ENCODE measurements at regions not wholly inside any gene's neighbourhood (a gene's known extent, or its start where the extent isn't known, plus 50 kb on each side); places are given as distances from the start of the nearest gene placed in this dataset.

DNA sequence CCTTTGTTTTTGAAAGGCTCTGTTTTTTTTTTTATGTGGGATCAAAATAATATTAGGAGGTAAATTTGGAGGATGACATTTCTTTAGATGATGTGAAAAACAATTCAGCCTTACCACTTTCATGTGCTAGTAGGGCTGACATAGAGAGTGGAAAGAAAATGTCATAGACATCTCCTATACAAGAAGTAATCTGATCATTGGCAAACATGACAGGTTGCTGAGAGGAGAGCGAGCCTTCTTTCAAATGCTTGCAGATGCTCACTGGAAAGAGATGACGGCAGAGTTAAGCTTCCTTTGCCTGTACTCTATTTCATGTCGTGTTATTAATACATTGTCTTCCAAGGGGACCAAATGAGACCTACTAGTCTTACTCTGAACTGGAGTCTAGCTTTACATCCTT, 160.1 kb upstream of the DAP start:
- Histone ChIP-seq H4K12ac (ENCODE audit: low read depth, low read length) (no peak overlapping the region), H3K9me3 (ENCODE audit: insufficient read depth, low read depth, low read length) (no peaks in the 10 kb centered on the region), H3K79me2 (ENCODE audit: control insufficient read depth, insufficient read depth, low read length, poor library complexity) (no peaks in the 10 kb centered on the region), H2BK5ac (ENCODE audit: low read depth, low read length, poor library complexity) (no peak overlapping the region), H3K4ac (ENCODE audit: low read depth, low read length) (no peak overlapping the region), H2BK120ac (ENCODE audit: insufficient read depth, low read length, poor library complexity) (no peak overlapping the region), H4K91ac (ENCODE audit: low read depth, low read length) (no peak overlapping the region), H3K14ac (ENCODE audit: low read length) (no peak overlapping the region), H3K4me3 (ENCODE audit: low read depth, low read length) (no peak overlapping the region), H2AFZ (ENCODE audit: insufficient read depth, low read length, poor library complexity) (no peak overlapping the region), H3K27ac (ENCODE audit: low read depth, low read length) (no peak overlapping the region), H3K9ac (ENCODE audit: low read length) (no peak overlapping the region), H4K8ac (ENCODE audit: low read depth, low read length) (no peak overlapping the region), H3K4me1 (ENCODE audit: control insufficient read depth in 1 of 2, insufficient read depth in 2 of 2, low read length in 2 of 2) (no peaks in the 10 kb centered on the region), H3K4me2 (ENCODE audit: low read length) (no peak overlapping the region), H3K18ac (ENCODE audit: low read length) (no peak overlapping the region), H3K79me1 (ENCODE audit: low read length) (no peaks in the 10 kb centered on the region), H3K36me3 (ENCODE audit: control insufficient read depth in 1 of 2, insufficient read depth in 2 of 2, low read length in 2 of 2) (no peaks in the 10 kb centered on the region), H2BK12ac (ENCODE audit: low read length) (no peak overlapping the region), H3K27me3 (ENCODE audit: insufficient read depth, low read length) (no peaks in the 10 kb centered on the region), H3K23ac (ENCODE audit: low read length) (no peak overlapping the region), H2AK5ac (ENCODE audit: low read length) (no peak overlapping the region)
- DNase-seq = no peak
- no CpG with 5 or more reads among the region's 3 CpGs for WGBS (ENCODE audit: extremely low coverage, insufficient coverage, insufficient read length)

DNA sequence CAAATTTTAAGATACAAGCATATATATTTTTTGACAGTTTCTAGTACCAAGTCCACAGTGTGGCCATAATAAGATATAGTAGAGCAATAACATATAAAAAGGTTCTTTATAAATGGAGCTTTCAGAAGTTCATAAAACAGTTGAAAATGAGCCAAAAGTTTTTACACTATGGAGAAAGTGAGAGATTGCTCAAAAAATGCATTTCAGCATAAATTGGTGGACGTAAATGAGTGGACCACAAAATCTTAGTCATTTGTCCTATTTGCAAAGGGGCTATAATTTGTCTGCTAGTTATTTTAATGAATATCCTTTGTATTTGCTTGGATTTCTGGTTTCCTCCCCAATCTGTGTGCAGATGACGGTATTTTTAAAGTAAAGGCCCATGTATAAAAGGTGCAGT, 159.4 kb upstream of the DAP start:
- Histone ChIP-seq H3K4me1 (ENCODE audit: control insufficient read depth in 1 of 2, insufficient read depth in 2 of 2, low read length in 2 of 2) (no peaks in the 10 kb centered on the region), H4K91ac (ENCODE audit: low read depth, low read length) (no peak overlapping the region), H3K27ac (ENCODE audit: low read depth, low read length) (no peak overlapping the region), H3K79me1 (ENCODE audit: low read length) (no peaks in the 10 kb centered on the region), H4K8ac (ENCODE audit: low read depth, low read length) (no peak overlapping the region), H2AK5ac (ENCODE audit: low read length) (no peak overlapping the region), H3K14ac (ENCODE audit: low read length) (no peak overlapping the region), H3K4me3 (ENCODE audit: low read depth, low read length) (no peak overlapping the region), H2BK5ac (ENCODE audit: low read depth, low read length, poor library complexity) (no peak overlapping the region), H3K36me3 (ENCODE audit: control insufficient read depth in 1 of 2, insufficient read depth in 2 of 2, low read length in 2 of 2) (no peaks in the 10 kb centered on the region), H3K18ac (ENCODE audit: low read length) (no peak overlapping the region), H3K4ac (ENCODE audit: low read depth, low read length) (no peak overlapping the region), H3K23ac (ENCODE audit: low read length) (no peak overlapping the region), H3K79me2 (ENCODE audit: control insufficient read depth, insufficient read depth, low read length, poor library complexity) (no peaks in the 10 kb centered on the region), H4K12ac (ENCODE audit: low read depth, low read length) (no peak overlapping the region), H3K4me2 (ENCODE audit: low read length) (no peak overlapping the region), H3K27me3 (ENCODE audit: insufficient read depth, low read length) (no peaks in the 10 kb centered on the region), H3K9ac (ENCODE audit: low read length) (no peak overlapping the region), H2BK12ac (ENCODE audit: low read length) (no peak overlapping the region), H2BK120ac (ENCODE audit: insufficient read depth, low read length, poor library complexity) (no peak overlapping the region), H2AFZ (ENCODE audit: insufficient read depth, low read length, poor library complexity) (no peak overlapping the region), H3K9me3 (ENCODE audit: insufficient read depth, low read depth, low read length) (no peaks in the 10 kb centered on the region)
- DNase-seq = no peak
- WGBS (ENCODE audit: extremely low coverage, insufficient coverage, insufficient read length) = no CpG with 5 or more reads among the region's 2 CpGs

DNA sequence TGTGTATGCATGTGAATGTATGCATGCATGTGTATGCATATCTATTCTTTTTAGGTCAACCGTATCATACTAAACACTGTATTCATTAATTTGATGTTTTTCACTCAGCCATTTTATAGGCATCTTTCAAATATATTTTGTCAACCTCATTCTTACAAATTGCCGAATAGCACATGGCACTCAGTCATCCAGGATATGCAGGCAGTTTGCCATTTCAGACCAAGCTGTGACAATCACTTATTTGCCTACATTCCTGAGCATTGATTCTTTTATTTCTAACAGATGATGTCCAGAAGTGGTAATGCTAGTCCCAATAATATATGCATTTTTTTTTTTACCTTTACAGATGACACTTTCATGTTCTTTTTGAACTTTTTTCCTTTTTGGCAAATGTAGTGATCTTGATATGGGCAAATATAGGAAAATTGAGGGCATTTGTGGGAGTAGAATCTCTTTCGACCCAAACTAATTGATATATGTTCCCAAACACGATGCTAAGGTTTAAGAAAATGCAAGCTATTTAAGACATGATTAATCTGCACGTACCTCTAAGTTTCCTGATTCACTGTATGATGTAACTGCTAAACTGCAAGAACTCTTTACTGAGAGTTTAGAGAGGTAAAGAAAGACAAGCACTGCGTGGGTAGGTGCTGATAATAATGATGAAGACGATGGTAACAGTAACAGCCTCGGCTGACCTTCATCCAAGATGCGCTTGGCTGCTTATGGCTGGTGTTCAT, 153.9 kb upstream of the DAP start:
- Histone ChIP-seq H3K79me2 (ENCODE audit: control insufficient read depth, insufficient read depth, low read length, poor library complexity) (no peaks in the 10 kb centered on the region), H3K36me3 (ENCODE audit: control insufficient read depth in 1 of 2, insufficient read depth in 2 of 2, low read length in 2 of 2) (no peaks in the 10 kb centered on the region), H3K4me1 (ENCODE audit: control insufficient read depth in 1 of 2, insufficient read depth in 2 of 2, low read length in 2 of 2) (no peaks in the 10 kb centered on the region), H3K23ac (ENCODE audit: low read length) (no peak overlapping the region), H2BK5ac (ENCODE audit: low read depth, low read length, poor library complexity) (no peak overlapping the region), H2BK12ac (ENCODE audit: low read length) (no peak overlapping the region), H3K4me2 (ENCODE audit: low read length) (no peak overlapping the region), H3K27me3 (ENCODE audit: insufficient read depth, low read length) (no peaks in the 10 kb centered on the region), H2AK5ac (ENCODE audit: low read length) (no peak overlapping the region), H3K4me3 (ENCODE audit: low read depth, low read length) (no peak overlapping the region), H2BK120ac (ENCODE audit: insufficient read depth, low read length, poor library complexity) (no peak overlapping the region), H2AFZ (ENCODE audit: insufficient read depth, low read length, poor library complexity) (no peak overlapping the region), H4K91ac (ENCODE audit: low read depth, low read length) (no peak overlapping the region), H3K18ac (ENCODE audit: low read length) (no peak overlapping the region), H3K79me1 (ENCODE audit: low read length) (no peaks in the 10 kb centered on the region), H3K27ac (ENCODE audit: low read depth, low read length) (no peak overlapping the region), H3K4ac (ENCODE audit: low read depth, low read length) (no peak overlapping the region), H4K8ac (ENCODE audit: low read depth, low read length) (no peak overlapping the region), H3K9ac (ENCODE audit: low read length) (no peak overlapping the region), H3K9me3 (ENCODE audit: insufficient read depth, low read depth, low read length) (no peaks in the 10 kb centered on the region), H3K14ac (ENCODE audit: low read length) (no peak overlapping the region), H4K12ac (ENCODE audit: low read depth, low read length) (no peak overlapping the region)
- no peak for DNase-seq
- no CpG with 5 or more reads among the region's 9 CpGs for WGBS (ENCODE audit: extremely low coverage, insufficient coverage, insufficient read length)

DNA sequence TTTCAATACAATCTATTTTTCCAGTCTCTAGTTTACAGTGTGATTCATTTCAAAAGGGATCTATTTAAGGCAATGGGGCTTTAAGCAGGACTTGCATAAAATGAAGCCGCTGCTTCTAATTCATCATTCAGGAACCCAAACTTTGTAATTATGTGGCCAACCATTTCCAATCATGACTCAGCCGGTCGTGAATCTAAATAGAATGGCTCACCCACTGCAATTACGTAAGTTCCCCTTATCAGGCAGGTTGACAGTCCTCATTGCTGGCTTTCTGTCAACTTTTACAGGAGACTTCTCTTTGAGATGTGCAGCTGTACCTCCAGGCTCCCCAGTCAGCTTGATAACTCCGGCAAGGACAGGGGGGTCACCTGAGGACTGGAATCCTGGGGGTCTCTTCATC, 152.8 kb upstream of the DAP start:
- Histone ChIP-seq H3K4ac (ENCODE audit: low read depth, low read length) (no peak overlapping the region), H4K91ac (ENCODE audit: low read depth, low read length) (no peak overlapping the region), H3K4me2 (ENCODE audit: low read length) (no peak overlapping the region), H3K9me3 (ENCODE audit: insufficient read depth, low read depth, low read length) (no peaks in the 10 kb centered on the region), H3K79me1 (ENCODE audit: low read length) (no peaks in the 10 kb centered on the region), H3K23ac (ENCODE audit: low read length) (no peak overlapping the region), H2BK12ac (ENCODE audit: low read length) (no peak overlapping the region), H3K79me2 (ENCODE audit: control insufficient read depth, insufficient read depth, low read length, poor library complexity) (no peaks in the 10 kb centered on the region), H3K36me3 (ENCODE audit: control insufficient read depth in 1 of 2, insufficient read depth in 2 of 2, low read length in 2 of 2) (no peaks in the 10 kb centered on the region), H3K9ac (ENCODE audit: low read length) (no peak overlapping the region), H3K27ac (ENCODE audit: low read depth, low read length) (no peak overlapping the region), H4K12ac (ENCODE audit: low read depth, low read length) (no peak overlapping the region), H3K27me3 (ENCODE audit: insufficient read depth, low read length) (no peaks in the 10 kb centered on the region), H3K4me1 (ENCODE audit: control insufficient read depth in 1 of 2, insufficient read depth in 2 of 2, low read length in 2 of 2) (no peaks in the 10 kb centered on the region), H3K4me3 (ENCODE audit: low read depth, low read length) (no peak overlapping the region), H3K18ac (ENCODE audit: low read length) (no peak overlapping the region), H4K8ac (ENCODE audit: low read depth, low read length) (no peak overlapping the region), H3K14ac (ENCODE audit: low read length) (no peak overlapping the region), H2AK5ac (ENCODE audit: low read length) (no peak overlapping the region), H2BK120ac (ENCODE audit: insufficient read depth, low read length, poor library complexity) (no peak overlapping the region), H2BK5ac (ENCODE audit: low read depth, low read length, poor library complexity) (no peak overlapping the region), H2AFZ (ENCODE audit: insufficient read depth, low read length, poor library complexity) (no peak overlapping the region)
- peak; percentile 12 to 35 for DNase-seq
- WGBS (ENCODE audit: extremely low coverage, insufficient coverage, insufficient read length) = no CpG with 5 or more reads among the region's 5 CpGs
